DMS53 treated with DMSO at 0.1 percent for 48 hours (cell line): ENCODE measurements at regions not wholly inside any gene's neighbourhood (a gene's known extent, or its start where the extent isn't known, plus 50 kb on each side); places are given as distances from the start of the nearest gene placed in this dataset.

Source experiments
- DNase-seq: peaks from one replicate; lab custom pipeline; 2025; ENCODE audit not compliant: unreplicated experiment; lab: John Stamatoyannopoulos, UW

DNA sequence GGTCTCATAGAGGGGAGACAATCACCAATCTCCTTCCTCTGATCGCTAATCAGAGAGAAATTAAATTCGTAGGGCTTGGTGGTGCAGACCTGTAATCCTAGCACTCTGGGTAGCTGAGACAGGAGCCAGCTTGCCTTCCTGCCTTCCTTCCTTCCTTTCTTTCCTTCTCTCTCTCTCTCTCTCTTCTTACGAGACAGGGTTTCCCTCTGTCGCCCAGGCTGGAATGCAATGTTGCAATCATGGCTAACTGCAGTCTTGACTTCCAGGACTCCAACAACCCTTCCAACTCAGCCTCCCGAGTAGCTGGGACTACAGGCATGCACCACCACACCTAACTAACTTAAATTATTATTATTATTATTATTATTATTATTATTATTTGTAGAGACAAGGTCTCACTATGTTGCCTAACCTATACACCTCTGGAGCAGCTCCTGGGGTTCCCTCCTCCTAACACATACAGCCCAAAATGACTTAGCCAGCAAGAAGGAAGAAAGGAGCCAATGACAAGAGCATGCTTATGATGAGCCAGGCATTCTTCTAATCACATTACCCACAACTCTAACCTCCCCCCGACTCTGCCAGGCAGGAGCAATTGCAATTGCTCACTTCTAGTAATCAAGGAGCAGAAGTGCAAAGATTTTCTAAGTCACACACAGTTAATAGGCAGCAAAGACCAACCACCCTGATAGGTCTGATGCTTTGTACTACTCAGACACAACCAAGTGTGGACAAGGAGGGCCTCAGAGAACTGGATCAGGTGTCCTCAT, 105.4 kb upstream of the F3 start:
- DNase-seq, result no peak

DNA sequence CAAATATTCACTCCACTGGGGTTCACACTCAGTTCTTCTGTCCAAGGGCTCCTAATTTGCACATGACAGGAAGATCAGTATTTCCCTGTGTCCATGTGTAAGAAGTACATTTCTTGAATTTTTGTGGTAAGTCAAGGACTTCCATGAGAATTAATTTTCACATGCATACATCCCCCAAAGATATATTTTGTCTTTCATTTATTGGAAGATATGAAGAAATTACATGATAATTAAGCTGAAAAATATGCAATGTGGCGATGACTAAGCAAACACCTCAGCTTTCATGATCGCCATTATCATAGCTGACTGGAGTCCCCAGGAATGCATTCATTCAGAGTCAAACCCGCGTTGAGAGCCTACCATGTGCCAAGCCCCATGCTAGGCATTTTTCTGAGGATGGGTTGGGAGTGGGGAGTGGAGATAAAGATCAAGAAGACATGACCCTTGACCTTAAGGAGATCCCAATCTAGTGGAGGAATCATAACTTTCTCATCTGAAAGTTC, 104.6 kb upstream of the F3 start:
- no peak for DNase-seq

DNA sequence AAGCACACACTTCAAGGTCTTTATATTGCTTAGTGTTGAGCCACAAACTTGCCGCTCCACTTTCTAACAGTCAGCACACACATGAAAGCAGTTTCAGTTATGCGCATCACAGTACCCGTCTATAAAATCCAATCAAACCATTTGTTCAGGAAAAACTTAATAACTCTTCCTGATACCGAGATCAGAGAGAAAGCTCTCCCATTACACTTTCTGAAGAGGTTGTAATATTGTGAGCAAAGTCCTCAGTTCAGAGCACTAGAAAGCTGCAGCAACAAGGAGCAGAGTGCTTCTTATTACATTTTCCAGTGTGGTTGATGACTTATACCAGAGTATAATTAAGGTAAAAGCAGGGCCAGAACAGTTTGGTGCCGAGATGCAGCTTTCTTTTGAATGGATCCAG, 102.8 kb upstream of the F3 start:
- DNase-seq, result no peak

DNA sequence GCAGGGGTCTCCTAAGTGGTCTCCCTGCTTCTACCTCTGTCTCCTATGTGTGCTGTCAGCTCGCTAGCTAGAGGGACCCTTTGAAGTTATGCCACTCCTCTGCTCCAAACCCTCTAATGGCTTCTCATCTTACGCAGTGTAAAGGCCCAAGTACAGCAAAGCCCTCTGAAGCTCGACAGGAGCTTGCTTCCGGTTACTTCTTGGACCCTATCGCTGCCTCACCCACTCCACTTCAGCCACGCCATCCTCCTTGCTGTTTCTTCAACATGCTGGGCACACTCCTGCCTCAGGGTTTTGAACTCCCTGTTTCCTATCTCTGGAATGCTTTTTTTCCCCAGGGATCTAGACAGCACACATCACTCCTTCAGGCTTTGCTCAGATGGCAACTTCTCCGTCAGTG, 102.3 kb upstream of the F3 start:
- no peak for DNase-seq

DNA sequence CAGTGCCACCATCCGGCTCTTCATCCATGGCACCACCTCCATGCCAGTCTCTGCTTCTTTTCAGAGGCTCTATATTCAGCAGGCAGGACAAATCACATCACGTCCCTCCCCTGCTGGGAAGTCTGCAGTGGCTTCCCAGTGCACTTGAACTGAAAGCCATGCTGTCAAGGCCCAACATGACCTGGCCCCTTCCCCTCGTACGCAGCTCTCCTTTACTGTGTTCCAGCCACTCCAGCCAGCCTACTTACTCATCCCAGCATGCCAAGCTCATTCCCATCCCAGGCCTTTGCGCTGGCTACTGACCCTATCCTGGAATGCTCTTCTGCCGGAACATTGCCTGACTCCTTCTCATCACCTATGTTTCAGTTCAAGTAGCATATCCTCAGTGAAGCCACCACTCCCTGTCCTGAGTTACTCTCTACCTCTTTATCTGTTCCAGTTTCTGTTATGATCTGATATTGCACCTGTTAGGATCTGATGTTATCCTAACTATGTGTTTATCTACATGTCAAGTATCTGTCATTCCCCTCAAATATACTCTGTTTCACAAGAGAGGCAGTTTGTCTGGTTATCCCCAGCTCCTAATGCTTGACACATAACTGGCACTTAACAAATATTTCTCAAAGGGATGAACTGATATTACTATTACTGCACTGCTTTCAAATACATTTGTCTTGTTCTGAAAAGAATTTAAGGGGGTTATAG, 101.2 kb upstream of the F3 start:
- DNase-seq, result no peak

DNA sequence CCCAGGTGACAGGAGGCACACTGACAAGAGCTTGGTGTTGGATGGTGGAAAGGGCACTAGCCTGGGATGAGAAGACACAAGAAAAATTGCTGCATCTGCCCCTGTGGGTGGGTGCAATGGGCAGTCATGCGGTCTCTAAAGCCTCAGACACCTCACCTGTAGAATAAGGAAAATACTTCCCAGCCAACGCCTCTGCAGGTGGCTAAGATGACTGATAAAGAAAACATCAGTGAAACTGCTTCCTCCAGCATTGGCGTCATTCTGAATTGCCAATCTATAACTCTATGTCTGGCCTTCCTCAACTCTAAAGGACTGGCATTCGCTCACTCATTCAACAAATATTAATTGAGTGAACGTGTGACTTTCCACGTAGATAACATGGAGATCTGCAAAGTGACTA, 100.4 kb upstream of the F3 start:
- no peak for DNase-seq

DNA sequence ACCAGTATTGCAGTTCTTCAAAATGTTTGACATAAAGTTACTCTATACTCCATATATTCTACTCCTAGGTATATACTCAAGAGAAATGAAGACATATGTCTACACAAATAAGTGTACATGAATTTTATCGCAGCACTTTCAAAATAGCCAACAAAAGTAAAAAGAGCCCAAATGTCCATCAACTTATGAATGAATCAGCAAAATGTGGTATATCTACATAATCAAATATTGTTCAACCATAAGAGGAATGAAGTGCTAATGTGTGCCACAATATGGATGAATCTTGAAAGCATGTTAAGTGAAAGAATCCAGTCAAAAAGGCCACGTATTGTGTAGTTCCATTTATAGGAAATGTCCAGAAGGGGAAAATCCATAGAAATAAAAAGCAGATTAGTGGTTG, 98.6 kb upstream of the F3 start:
- DNase-seq, result no peak

DNA sequence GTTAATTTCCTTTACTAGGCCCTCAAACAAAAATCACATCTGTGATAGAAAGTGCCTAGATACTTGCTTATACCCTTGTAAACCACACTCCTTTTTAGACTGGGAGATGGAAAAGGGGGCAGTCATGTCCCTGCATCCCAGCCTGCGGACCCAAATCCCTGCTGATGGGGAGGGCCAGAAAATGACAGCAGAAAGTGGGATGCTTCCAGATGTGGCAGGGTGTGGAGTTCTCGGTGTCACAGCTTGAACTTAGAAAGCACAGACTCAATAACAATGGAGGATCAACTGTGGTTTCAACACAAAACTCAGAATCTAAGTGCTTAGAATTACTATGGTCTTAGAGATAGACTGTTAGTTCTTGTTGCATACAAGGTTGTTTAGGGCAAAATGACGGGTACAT, 95.6 kb upstream of the F3 start:
- no peak for DNase-seq

DNA sequence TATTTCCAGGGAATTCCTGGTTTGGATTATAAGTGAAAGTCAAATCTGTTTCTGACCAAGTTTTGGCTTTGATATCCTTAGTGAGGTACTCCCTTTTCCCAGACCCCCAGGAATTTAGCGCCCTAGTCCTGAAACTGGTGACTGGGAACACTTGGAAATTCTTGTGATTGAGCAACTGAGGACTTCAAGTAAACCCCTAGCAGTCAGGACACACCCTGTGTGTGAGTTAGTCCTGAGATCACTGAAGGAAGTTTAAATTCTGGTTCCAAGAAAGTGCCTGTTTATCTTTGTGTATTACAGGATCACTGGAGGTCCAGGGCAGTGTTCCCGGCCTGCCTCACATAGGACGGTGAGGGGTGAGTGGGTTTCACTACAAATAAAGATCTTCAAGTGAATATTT, 95.1 kb upstream of the F3 start:
- DNase-seq, result no peak

DNA sequence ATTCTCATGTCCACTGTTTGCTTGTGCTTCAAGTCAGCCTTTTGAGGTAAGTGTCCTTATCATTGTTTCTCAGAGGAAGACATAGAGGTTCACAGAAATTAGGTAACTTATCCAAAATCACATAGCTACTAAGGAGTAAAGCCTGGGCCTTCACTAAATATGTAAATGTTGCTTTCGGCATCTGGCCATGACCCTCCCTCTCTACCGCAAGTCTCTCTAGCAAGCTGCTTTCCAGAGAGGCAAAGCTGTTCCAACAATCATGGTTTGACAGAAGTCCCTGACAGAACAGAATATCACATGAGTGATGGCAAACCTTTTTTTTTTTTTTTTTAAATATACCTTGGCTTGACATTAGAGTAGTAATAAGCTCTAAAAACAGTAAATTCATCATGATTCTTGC, 94.5 kb upstream of the F3 start:
- DNase-seq, result no peak

DNA sequence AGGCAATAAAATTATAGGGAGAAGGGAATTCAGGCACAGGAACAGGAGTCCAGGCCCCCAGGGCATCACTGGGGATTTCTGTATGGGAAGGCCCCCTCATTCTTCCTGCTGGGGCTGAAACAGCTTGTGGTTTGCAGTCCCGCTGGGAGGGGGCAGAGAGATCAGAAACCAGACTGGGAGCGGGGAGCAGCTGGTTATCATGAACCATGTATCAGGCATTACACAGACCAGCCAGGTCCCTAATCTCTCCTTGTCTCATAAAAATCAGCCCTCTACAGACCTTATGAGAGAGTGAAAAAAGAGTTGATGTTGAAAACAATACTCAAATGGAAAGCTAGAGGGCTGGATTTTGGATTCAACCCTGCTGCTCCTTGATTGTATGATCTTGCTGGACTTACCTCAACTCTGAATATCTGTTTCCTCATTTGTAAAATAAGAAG, 93.4 kb upstream of the F3 start:
- DNase-seq, result no peak

DNA sequence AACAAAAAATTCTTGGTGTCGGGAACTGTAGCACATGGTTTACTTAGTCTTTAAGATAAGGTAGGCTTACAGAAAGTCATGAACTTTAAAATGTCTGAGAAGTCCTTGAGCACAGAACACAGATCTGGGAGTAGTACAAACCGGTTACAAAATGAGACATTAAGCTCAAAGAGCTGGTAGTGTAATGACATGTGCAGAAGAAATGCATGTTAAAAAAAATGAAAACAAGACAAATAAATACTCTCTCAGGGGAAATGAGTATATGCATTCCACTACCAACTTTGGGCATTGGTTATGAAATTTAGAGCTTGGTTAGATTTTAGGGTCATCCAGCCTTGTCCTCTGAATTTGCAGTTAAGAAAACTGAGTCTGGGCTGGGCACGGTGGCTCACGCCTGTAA, 91.5 kb upstream of the F3 start:
- DNase-seq, result no peak

DNA sequence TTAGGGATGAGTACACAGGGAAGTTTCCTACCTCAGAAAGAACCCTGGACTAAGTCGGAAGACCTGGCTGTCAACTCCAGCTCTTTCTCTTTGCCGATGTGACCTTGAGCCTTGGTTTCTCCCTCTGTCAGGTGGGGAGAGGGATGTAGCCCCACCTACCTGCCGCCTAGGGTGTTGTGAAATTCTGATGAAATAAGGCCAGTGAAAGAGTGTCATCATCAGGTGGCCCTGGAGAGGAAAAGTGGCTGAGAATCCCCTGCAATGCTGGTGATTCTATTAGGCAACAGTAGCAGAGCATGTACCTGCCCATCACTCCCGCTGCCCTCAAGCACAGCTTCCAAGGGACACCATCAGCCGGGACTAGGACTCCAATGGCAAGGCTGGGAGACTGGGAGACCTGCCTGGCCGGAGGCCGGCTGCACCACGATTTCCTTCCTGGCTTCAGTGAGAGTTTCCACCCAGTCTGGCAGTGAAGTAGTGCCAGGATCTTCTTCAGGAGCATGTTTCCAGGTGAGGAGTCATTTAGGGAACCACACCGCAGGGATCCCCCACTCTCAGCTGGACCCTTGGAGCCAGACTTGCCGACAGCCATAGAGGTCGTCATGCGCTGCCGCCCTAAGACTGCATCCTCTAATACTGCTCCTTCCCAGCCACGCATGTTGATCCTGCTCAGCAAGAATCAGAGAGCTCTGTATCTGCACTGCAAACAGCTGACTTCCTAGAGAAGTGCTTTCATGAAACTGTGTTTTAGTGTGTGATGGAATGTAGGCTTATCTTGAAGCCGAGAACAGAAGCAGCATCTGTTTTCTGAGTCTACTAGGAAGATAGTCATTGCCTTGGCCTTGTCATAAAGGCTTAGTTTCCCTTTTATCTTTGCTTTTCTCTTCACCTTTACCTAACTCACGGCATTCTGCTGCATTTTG, 88.0 kb upstream of the F3 start:
- DNase-seq, result no peak

DNA sequence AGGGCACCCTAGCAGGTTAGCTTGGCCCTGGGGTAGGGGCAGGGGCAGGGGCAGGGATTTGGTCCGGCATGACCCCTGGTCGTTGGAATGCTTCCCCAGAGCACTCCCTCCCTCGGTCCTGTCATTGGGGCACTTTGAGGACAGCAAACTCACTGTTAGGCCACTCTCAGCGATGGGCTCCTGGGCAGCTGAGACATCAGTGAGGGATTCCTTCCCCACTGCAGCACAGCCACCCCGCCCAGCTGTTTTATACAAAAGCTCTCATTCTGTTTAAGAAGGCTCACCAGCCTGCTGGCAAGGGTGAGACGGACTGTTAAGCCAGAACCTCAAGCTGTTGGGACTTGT, 86.9 kb upstream of the F3 start:
- DNase-seq, result no peak

DNA sequence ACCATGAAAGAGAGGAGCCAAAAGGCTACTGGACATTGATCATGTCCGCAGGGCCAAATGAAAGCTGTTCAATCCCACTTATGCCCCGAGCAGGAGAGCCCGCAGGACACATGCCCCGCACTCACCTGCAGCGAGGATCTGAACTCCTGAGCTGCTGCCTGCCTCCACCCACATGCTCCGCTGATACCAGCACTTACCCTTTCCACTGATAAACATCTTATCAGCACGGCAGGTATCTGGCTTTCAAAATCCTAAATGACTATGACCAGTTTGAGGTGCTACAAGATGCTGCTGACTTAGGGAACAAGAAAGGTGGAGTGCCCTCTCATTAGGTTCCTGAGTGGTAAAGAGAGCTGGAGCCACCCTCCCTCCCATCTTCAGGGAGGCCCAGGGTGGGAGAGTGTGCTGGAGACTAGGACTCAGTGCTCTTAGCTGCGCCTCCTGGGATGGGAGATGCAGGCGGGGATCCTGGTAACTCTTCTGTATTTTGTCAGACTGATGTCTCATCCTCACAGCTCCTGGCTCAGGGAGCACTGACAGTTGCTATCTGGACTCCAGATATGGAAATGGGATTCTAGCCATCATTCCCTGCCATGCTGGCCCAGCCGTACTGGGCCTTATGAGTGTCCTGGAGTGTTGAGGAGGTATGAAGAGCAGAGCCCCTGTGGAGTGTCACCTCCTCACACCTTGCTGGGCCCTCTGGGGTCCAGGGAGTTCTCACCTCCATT, 86.4 kb upstream of the F3 start:
- no peak for DNase-seq

DNA sequence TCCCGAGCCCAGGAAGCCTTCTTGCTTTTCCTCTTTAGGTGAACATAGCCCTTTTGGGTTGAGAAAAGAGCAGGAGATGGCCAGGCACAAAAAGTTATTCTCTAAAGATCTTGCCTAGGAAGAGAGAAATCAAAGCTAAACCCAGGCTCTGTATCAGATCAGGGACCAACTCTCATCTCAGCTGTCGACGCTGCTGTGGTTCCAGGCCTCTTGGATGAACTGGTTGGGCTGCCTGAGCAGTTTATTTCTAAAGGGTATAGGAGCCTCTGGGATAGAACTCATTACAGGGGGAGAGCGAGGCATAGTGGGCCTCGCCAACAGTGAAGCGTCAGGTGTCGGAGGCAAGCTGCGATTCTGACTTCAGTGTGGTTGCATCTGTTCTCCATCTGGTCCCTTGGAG, 82.6 kb upstream of the F3 start:
- no peak for DNase-seq

DNA sequence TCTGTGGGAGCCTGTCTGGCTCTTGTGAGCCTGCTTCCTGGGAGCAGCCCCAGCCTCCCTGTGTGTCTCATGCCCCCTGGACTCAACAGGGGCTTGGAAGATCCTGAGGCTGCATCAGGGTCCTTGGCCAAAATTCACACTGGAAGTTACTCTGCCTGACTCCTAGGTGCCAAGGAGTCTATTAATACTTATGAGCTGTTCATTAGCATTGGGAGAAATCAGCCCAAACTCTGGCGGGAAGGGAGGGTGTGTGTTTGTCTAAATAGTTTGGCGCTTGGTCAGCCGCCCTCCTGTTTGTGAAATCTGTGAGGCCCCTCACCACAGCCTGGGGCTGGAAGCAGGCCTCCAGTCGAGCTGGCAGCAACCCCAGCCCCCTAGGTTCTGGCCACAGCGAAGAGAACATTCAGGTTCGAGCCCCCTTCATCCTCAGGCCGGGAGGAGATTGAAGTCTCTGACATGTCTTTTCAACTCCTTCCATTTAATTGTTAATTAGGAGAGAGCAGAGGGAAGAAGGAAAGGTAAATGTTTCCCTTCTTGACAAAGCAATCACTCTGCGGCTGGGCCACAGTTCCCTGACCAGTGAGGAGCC, 82.1 kb upstream of the F3 start:
- DNase-seq, result no peak

DNA sequence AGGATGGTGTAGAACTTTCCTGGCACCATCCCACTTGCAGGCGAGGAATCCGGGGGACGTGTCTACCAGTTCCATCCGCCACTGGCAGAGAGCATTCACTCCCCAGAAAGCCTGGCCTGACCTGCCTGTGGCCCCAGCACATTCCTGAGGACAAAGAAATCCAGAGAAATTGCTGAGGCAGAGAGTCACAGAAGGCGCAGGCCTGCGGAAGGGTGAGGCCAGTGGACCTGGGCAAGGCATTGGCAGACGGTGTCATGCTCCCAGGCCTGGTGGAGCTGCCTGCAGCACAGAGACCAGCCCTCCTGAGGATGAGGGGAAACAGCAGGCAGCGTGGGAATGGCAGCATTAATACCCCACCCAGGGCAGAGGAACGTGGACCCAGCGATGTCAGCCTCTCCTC, 81.2 kb upstream of the F3 start:
- DNase-seq, result no peak

DNA sequence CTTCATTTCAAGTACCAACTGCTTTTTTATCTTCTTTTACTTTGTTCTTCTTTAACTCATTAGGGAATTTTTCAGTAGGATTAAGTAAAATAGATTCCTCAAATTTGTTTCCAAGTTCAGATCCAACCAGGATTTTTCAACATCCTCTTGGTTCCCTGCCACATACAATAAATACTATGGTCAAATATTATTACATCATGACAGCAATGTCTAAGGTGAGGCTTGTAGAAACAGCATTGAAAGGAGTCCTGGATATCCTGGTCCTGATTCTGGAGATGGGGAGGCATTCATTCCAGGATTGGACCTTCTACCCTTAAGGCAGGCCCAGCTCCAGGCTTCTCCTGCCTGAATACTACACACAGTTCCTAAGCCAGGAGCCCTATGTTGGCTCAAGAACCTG, 80.2 kb upstream of the F3 start:
- no peak for DNase-seq

DNA sequence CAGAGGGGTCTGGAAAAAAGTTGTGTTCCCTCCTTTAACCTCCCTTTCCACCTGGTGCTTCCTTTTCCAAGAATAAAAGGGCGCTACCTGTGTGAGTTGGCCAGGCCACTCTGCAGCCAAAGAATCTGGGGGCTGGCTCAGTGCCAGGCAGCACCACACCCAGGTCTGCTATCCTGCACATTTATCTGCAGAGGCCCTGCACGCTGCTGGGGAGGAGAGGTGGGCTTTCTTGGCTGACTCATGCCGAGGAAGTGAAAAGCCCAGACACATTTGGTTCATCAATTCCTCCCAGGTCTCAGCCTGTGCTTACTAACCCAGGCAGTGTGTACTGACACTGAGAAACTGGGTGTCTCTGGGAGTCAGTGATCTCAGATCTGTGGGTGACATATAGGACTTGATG, 79.8 kb upstream of the F3 start:
- no peak for DNase-seq
